ENCODE measurements at regions not wholly inside any gene's neighbourhood (a gene's known extent, or its start where the extent isn't known, plus 50 kb on each side); places are given as distances from the start of the nearest gene placed in this dataset.

DNA sequence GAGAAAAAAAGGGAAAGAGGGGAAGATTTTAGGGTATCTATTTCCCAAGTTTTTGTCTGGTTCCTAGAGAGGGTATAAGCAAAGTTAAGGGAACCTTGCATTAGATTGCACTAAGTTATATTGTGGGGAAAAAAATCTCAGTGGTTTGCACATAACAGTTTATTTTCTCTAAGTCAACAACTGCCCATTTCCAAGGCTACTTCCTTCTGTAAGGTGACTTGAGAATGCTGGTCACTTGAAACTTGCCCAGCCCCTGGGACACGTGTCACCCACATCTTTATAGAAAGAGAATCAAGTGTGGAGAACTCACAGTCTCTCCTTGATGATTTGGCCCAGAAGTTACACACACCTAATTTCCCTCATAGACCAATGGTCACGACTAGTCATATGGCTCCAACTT, 488.6 kb upstream of the PODXL start:
- TF ChIP-seq, protein P1, sequence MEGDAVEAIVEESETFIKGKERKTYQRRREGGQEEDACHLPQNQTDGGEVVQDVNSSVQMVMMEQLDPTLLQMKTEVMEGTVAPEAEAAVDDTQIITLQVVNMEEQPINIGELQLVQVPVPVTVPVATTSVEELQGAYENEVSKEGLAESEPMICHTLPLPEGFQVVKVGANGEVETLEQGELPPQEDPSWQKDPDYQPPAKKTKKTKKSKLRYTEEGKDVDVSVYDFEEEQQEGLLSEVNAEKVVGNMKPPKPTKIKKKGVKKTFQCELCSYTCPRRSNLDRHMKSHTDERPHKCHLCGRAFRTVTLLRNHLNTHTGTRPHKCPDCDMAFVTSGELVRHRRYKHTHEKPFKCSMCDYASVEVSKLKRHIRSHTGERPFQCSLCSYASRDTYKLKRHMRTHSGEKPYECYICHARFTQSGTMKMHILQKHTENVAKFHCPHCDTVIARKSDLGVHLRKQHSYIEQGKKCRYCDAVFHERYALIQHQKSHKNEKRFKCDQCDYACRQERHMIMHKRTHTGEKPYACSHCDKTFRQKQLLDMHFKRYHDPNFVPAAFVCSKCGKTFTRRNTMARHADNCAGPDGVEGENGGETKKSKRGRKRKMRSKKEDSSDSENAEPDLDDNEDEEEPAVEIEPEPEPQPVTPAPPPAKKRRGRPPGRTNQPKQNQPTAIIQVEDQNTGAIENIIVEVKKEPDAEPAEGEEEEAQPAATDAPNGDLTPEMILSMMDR (IDR thresholded peaks at IDR 0.05; ENCODE audit: low read depth, low read length): no peak
- no peak overlapping the region for H3K4me3 ChIP-seq (ENCODE audit: low read depth, low read length)

DNA sequence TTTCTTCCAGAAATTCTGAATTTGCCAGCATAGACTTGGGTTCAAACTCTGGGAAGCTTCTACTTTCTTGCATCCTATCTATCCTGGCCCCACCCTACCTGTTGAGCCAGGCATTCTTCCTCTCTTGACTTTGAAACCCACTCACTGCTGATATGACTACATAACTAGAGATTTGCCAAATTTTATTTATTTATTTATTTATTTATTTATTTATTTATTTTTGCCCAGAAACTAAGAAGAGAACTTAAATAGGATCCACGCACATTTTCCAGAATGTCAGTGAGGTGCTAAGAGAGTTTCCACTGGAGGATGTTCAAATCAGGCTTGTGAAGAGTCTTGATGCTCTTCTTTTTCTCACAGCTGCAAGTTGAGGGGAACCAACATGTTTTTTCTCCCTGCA, 487.8 kb upstream of the PODXL start:
- TF ChIP-seq, protein P1 (IDR thresholded peaks at IDR 0.05; ENCODE audit: low read depth, low read length): no peak

DNA sequence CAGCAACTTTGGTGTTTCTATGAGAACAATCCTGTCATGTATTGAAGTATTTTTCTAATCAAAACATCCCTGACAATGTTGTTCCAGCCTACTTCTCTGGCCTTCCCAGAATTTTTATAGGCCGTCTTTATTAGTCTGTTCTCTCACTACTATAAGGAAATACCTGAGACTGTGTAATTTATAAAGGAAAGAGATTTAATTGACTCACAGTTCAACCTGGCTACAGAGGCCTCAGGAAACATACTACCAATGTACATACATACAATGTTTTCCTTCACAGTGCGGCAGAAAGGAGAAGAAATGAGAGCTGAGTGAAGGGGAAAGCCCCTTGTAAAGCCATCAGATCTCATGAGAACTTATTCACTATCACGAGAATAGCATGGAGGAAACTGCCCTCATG, 484.7 kb upstream of the PODXL start:
- no peak overlapping the region for H3K4me3 ChIP-seq (ENCODE audit: low read depth, low read length)
- TF ChIP-seq, protein P1 (IDR thresholded peaks at IDR 0.05; ENCODE audit: low read depth, low read length): no peak

More for the DNA sequence above, 487.8 kb upstream of the PODXL start:
- H3K4me3 ChIP-seq (ENCODE audit: low read depth, low read length): no peak overlapping the region

DNA sequence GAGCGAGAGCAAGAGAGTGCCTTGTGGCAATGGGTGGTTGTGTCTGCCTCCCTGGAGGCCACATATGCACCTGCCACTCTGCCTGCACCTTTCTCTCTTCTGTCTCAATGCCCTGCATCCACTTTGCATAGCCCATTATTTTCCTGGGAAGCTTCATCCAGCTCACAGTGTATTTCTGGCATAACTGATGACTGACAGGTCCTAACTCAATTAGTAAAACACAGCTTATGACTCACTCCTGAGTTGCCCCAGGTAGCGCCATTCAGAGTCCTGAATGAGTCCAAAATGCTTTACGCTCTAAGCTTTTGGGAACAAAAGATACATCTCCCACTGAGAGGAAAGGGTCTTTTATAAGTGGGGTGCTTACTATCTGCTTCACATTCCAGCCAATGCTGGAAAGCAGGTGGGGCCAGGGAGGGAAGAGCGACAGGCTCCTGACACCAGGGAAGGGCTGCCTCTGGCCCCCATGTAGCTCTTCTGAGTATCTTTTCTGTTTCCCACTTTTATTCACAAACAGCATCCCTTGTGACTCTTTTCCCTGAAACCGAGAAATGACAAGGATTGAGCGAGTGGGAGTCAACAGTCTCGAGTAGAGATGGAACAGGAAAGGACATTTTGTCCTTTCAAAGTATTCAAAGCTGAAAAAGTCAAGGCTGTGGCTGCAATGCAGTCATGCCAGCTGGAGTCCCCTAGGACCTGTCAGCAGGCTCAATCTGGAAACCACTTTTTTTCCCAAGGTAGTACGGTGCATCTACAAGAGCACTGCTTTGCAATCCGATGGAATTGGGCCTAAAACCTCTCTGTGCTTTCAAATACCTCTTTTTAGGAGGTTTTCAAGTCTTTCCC, 479.3 kb upstream of the PODXL start:
- no peak overlapping the region for H3K4me3 ChIP-seq (ENCODE audit: low read depth, low read length)
- TF ChIP-seq, protein P1 (IDR thresholded peaks at IDR 0.05; ENCODE audit: low read depth, low read length): no peak

DNA sequence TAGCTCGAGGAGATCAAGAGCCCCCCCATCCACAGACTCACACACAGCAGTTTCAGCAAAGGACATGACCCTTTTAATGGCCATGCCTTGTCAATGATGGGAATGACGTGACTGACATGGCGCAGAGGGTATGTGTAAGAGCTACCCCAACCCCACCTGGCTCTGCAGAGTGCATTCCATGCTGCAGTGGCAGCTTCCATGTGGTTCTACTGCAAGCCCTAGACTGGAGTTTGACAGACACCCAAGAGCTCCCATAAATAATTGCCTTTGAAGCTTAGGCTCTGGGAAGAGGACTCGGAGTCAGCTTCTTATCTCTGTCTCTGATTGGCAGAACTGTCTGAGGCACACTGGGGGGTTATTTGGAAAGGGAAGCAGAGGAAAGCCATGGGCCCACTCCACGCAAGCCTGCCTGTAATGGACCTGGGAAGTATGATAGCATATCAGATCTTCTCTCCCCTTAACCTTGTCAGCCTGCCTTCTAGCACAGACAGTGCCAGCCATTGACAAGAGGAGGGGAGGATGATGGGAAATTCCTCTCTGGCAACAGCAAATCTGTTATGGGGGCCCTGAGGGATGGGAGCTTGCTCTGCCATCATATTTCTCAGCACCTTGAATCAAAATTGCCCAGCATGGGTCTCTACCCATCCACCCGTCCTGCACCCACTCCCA, 478.5 kb upstream of the PODXL start:
- no peak overlapping the region for H3K4me3 ChIP-seq (ENCODE audit: low read depth, low read length)
- TF ChIP-seq, protein P1 (IDR thresholded peaks at IDR 0.05; ENCODE audit: low read depth, low read length): no peak

DNA sequence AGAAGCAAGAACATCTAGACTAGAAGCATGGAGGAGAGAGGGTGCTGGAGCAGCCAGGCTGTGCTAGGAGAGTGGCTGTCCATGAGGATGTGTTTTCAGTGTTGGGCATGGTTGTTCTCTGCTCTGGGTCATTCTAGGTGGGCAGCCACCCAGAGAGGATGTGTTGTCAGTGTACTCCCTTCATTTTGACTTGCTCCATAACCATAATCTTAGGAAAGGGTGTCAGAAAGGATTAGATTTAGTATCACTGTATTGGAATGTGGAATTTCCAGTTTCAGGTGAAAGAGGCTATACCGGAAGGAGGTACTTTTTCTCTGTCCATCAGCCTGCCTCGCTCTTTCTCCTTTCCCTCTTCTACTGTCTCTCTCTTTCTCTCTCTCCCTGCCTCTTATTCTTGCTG, 474.5 kb upstream of the PODXL start:
- TF ChIP-seq, protein P1 (IDR thresholded peaks at IDR 0.05; ENCODE audit: low read depth, low read length): no peak
- H3K4me3 ChIP-seq (ENCODE audit: low read depth, low read length): no peak overlapping the region

DNA sequence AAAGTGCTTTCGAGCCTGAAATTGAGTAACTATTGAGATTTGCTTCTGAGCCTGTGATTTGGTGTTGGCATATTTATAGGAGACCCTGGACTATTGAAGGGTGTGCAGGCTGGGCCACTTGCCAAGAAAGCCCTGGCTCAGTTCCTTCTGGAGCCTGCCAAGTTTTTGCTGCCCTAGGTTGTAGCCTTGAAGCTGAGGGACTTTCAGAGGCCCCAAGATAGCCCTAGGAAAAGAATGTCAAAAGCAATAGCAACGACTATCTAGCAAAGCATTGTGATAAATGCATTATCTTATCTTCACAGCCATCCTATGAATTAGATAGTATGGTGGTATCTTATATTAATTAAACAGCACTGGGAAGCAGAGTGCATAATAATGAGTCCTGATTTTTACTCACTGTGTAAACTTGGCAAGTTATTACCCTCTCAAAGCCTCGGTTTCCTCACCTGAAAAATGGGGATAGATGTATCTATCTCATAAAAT, 473.7 kb upstream of the PODXL start:
- no peak overlapping the region for H3K4me3 ChIP-seq (ENCODE audit: low read depth, low read length)

More for the DNA sequence above, 473.7 kb upstream of the PODXL start:
- TF ChIP-seq, protein P1 (IDR thresholded peaks at IDR 0.05; ENCODE audit: low read depth, low read length): no peak
